ENCODE measurements at regions not wholly inside any gene's neighbourhood (a gene's known extent, or its start where the extent isn't known, plus 50 kb on each side); places are given as distances from the start of the nearest gene placed in this dataset.

GRCh38 chr5:31029925-31030324 lies 163.6 kb upstream of the CDH6 start:
- TF ChIP-seq ZFX (IDR thresholded peaks at IDR 0.05; ENCODE audit: borderline replicate concordance): no peak
- peak; percentile 32 for TF ChIP-seq CTCF (IDR thresholded peaks at IDR 0.05)
